ENCODE measurements at regions not wholly inside any gene's neighbourhood (a gene's known extent, or its start where the extent isn't known, plus 50 kb on each side); places are given as distances from the start of the nearest gene placed in this dataset.

- CTCF ChIA-PET (ENCODE audit: partially characterized antibody), result no interaction called here
- H3K23me2 ChIP-seq (ENCODE audit: low read depth, low read length), result no peaks in the 10 kb centered on the region
- no peak for DNase-seq (ENCODE audit: low read depth in 1 of 2, low spot score in 2 of 2)
- no peak overlapping the region for H2BK15ac ChIP-seq (ENCODE audit: low read length)
- no peak overlapping the region for H3K4ac ChIP-seq (replicated peaks; ENCODE audit: insufficient read length, low read depth, low read length)
- H2BK5ac ChIP-seq (ENCODE audit: low read depth, low read length), result no peak overlapping the region
- no peak overlapping the region for H3K4me2 ChIP-seq (ENCODE audit: insufficient read depth in 1 of 2, low read depth in 2 of 2, low read length in 2 of 2)
- H3K4me3 ChIP-seq (ENCODE audit: extremely low read depth in 1 of 4, insufficient read depth in 2 of 4, low read depth in 3 of 4, low read length in 4 of 4), result no peak overlapping the region
- 93% methylated on average over 1 of the region's 1 CpG; no CpG with 5 or more reads in 1 of the 2 experiments for WGBS, 2 experiments (ENCODE audit: extremely low coverage in 1 of 2, insufficient coverage in 1 of 2, insufficient read length in 1 of 2, insufficient replicate concordance in 2 of 2, low coverage in 1 of 2, low lambda C conversion rate in 2 of 2, missing lambda C conversion rate in 1 of 2)
- H3K27me3 ChIP-seq (replicated peaks in 1 of 4; ENCODE audit: control insufficient read depth in 3 of 4, extremely low read depth in 1 of 4, insufficient read depth in 3 of 4, low read length in 3 of 4), result no peaks in the 10 kb centered on the region
- H3K79me1 ChIP-seq (ENCODE audit: low read depth, low read length), result no peaks in the 10 kb centered on the region
- H3K9ac ChIP-seq (replicated peaks in 1 of 4; ENCODE audit: extremely low read depth in 1 of 4, low read depth in 3 of 4, low read length in 3 of 4), result no peak overlapping the region
- no peaks in the 10 kb centered on the region for H4K20me1 ChIP-seq (replicated peaks in 1 of 2; ENCODE audit: control insufficient read depth in 1 of 2, insufficient read depth in 2 of 2, low read length in 2 of 2)
- H2AK5ac ChIP-seq (ENCODE audit: low read depth, low read length), result no peak overlapping the region
- no peak overlapping the region for H2BK120ac ChIP-seq (replicated peaks; ENCODE audit: low read depth, low read length)
- no peak overlapping the region for H3K23ac ChIP-seq (ENCODE audit: insufficient read length)
- no peak overlapping the region for H2AFZ ChIP-seq (ENCODE audit: low read length)
- no peaks in the 10 kb centered on the region for H3K36me3 ChIP-seq (ENCODE audit: control insufficient read depth in 2 of 4, insufficient read depth in 4 of 4, low read length in 3 of 4)
- no peak overlapping the region for H3K27ac ChIP-seq (ENCODE audit: low read depth, low read length)
- H4K5ac ChIP-seq (ENCODE audit: insufficient read length, low read depth, low read length), result no peak overlapping the region
- POLR2A ChIA-PET (ENCODE audit: partially characterized antibody), result no interaction called here
- no peaks in the 10 kb centered on the region for H3K9me3 ChIP-seq (ENCODE audit: insufficient read depth in 2 of 2, low read depth in 1 of 2, low read length in 1 of 2)
- no peak overlapping the region for H4K91ac ChIP-seq (replicated peaks; ENCODE audit: insufficient read length, low read length)
- no peak overlapping the region for H3K56ac ChIP-seq (replicated peaks; ENCODE audit: insufficient read length, low read depth, low read length)
- no peak overlapping the region for H3K18ac ChIP-seq (ENCODE audit: extremely low read depth, low read length)
- no peak overlapping the region for H3K14ac ChIP-seq (ENCODE audit: insufficient read length)
- H4K8ac ChIP-seq (ENCODE audit: extremely low read depth, insufficient read depth, low read length), result no peak overlapping the region
- no peaks in the 10 kb centered on the region for H3K79me2 ChIP-seq (ENCODE audit: control insufficient read depth in 1 of 2, insufficient read depth in 2 of 2, low read length in 2 of 2)
- FAIRE-seq, result no peak
- H2BK12ac ChIP-seq (ENCODE audit: low read depth, low read length), result no peak overlapping the region
- no peaks in the 10 kb centered on the region for H3K4me1 ChIP-seq (replicated peaks in 1 of 4; ENCODE audit: control insufficient read depth in 3 of 4, insufficient read depth in 4 of 4, low read length in 3 of 4)
- no peak overlapping the region for H2BK20ac ChIP-seq (ENCODE audit: low read length)
- TF ChIP-seq SUZ12 (IDR thresholded peaks at IDR 0.05; ENCODE audit: low read length), result no peak
- no peak for TF ChIP-seq CHD2 (IDR thresholded peaks at IDR 0.05; ENCODE audit: low read length)
Measured at GRCh38 chr3:74842141-74842540, 227.7 kb upstream of the CNTN3 start.
